ENCODE measurements at regions not wholly inside any gene's neighbourhood (a gene's known extent, or its start where the extent isn't known, plus 50 kb on each side); places are given as distances from the start of the nearest gene placed in this dataset.
A peak's percentile ranks its signal among the peaks of the same experiment; 100 is the strongest.
"Not testable (repeated sequence)": the region's sequence is repeated elsewhere in the genome, so short reads cannot be mapped to it uniquely, and the experiment has no call there.

- no peak for DNase-seq
These were observed 443.1 kb upstream of the FMR1 start for GRCh38 chrX:147468600-147468999.

- peak; percentile 3 for DNase-seq
These were observed 435.7 kb upstream of the FMR1 start for GRCh38 chrX:147476008-147476407.

GRCh38 chrX:147478899-147479298 lies 432.8 kb upstream of the FMR1 start:
- DNase-seq, result no peak

- DNase-seq, result no peak
These were observed 426.5 kb upstream of the FMR1 start for GRCh38 chrX:147485207-147485606.

- no peak for DNase-seq
These were observed 417.4 kb upstream of the FMR1 start for GRCh38 chrX:147494365-147494764.

GRCh38 chrX:147498796-147499195 lies 412.9 kb upstream of the FMR1 start:
- DNase-seq, result no peak

- no peak for DNase-seq
These were observed 388.7 kb upstream of the FMR1 start for GRCh38 chrX:147522981-147523380.

- DNase-seq, result no peak
These were observed 378.3 kb upstream of the FMR1 start for GRCh38 chrX:147533426-147533825.

- DNase-seq, result no peak
These were observed 374.5 kb upstream of the FMR1 start for GRCh38 chrX:147537172-147537571.

GRCh38 chrX:147548023-147548422 lies 363.7 kb upstream of the FMR1 start:
- not testable (repeated sequence) for DNase-seq

- no peak for DNase-seq
These were observed 361.5 kb upstream of the FMR1 start for GRCh38 chrX:147550217-147550616.

- no peak for DNase-seq
These were observed 352.5 kb upstream of the FMR1 start for GRCh38 chrX:147559191-147559590.

- peak; percentile 0 for DNase-seq
These were observed 346.5 kb upstream of the FMR1 start for GRCh38 chrX:147565237-147565636.

- DNase-seq, result no peak
These were observed 341.2 kb upstream of the FMR1 start for GRCh38 chrX:147570483-147570882.

- DNase-seq, result no peak
These were observed 338.5 kb upstream of the FMR1 start for GRCh38 chrX:147573266-147573665.

- no peak for DNase-seq
These were observed 309.5 kb upstream of the FMR1 start for GRCh38 chrX:147602176-147602696.

GRCh38 chrX:147626605-147627004 lies 285.1 kb upstream of the FMR1 start:
- no peak for DNase-seq

- DNase-seq, result no peak
These were observed 276.5 kb upstream of the FMR1 start for GRCh38 chrX:147635186-147635585.

GRCh38 chrX:147637190-147637589 lies 274.5 kb upstream of the FMR1 start:
- DNase-seq, result no peak

- no peak for DNase-seq
These were observed 264.6 kb upstream of the FMR1 start for GRCh38 chrX:147646949-147647723.

GRCh38 chrX:147675819-147676218 lies 235.9 kb upstream of the FMR1 start:
- DNase-seq, result no peak

GRCh38 chrX:147679356-147680005 lies 232.2 kb upstream of the FMR1 start:
- DNase-seq, result peak; percentile 3

- no peak for DNase-seq
These were observed 231.5 kb upstream of the FMR1 start for GRCh38 chrX:147680251-147680650.

- DNase-seq, result no peak
These were observed 218.2 kb upstream of the FMR1 start for GRCh38 chrX:147693511-147693910.
